ENCODE measurements at regions not wholly inside any gene's neighbourhood (a gene's known extent, or its start where the extent isn't known, plus 50 kb on each side); places are given as distances from the start of the nearest gene placed in this dataset.
A peak's percentile ranks its signal among the peaks of the same experiment; 100 is the strongest.

- TF ChIP-seq CTCF (IDR thresholded peaks at IDR 0.05; ENCODE audit: extremely low read depth, missing control alignments), result no peak
Observed at GRCh38 chr16:5502944-5503343, 405.3 kb upstream of the EEF2KMT start.

GRCh38 chr16:5502467-5502869, 404.9 kb upstream of the EEF2KMT start:
- no peak for DNase-seq (ENCODE audit: low spot score)
- peak; percentile 46 for TF ChIP-seq CTCF (IDR thresholded peaks at IDR 0.05; ENCODE audit: extremely low read depth, missing control alignments)

More at GRCh38 chr16:5502944-5503343, 405.3 kb upstream of the EEF2KMT start:
- no peak for DNase-seq (ENCODE audit: low spot score)

- no peak for DNase-seq (ENCODE audit: low spot score)
- TF ChIP-seq CTCF (IDR thresholded peaks at IDR 0.05; ENCODE audit: extremely low read depth, missing control alignments), result no peak
Observed at GRCh38 chr16:5500526-5500925, 402.9 kb upstream of the EEF2KMT start.

GRCh38 chr16:5498562-5498961, 401.0 kb upstream of the EEF2KMT start:
- TF ChIP-seq CTCF (IDR thresholded peaks at IDR 0.05; ENCODE audit: extremely low read depth, missing control alignments), result no peak
- DNase-seq (ENCODE audit: low spot score), result no peak

GRCh38 chr16:5496013-5496412, 398.4 kb upstream of the EEF2KMT start:
- DNase-seq (ENCODE audit: low spot score), result no peak
- TF ChIP-seq CTCF (IDR thresholded peaks at IDR 0.05; ENCODE audit: extremely low read depth, missing control alignments), result no peak

- peak; percentile 61 for TF ChIP-seq CTCF (IDR thresholded peaks at IDR 0.05; ENCODE audit: extremely low read depth, missing control alignments)
- peak; percentile 18 for DNase-seq (ENCODE audit: low spot score)
Observed at GRCh38 chr16:5490499-5490898, 392.9 kb upstream of the EEF2KMT start.

- no peak for TF ChIP-seq CTCF (IDR thresholded peaks at IDR 0.05; ENCODE audit: extremely low read depth, missing control alignments)
- DNase-seq (ENCODE audit: low spot score), result no peak
Observed at GRCh38 chr16:5488581-5488980, 391.0 kb upstream of the EEF2KMT start.

All from GM20000 (cell line).